Testis (tissue), 2 donors: ENCODE measurements at regions not wholly inside any gene's neighbourhood (a gene's known extent, or its start where the extent isn't known, plus 50 kb on each side); places are given as distances from the start of the nearest gene placed in this dataset.

Experiments used
- DNase-seq: peaks from one replicate; pipeline ENCODE4 v3.0.0-alpha.2; 2019
- H3K27ac ChIP-seq, 2 donors: fragments of 200-600 bp; sonication (generic); one replicate each; pipeline ENCODE4 v1.5.1; 2019
- H3K27me3 ChIP-seq: fragments of 200-600 bp; sonication (generic); one replicate; pipeline ENCODE4 v1.5.1; 2019
- H3K36me3 ChIP-seq: fragments of 200-600 bp; sonication (generic); one replicate; pipeline ENCODE4 v1.5.1; 2017; ENCODE audit warnings: low read depth; ENCODE audit errors: missing control alignments
- H3K4me1 ChIP-seq: fragments of 200-600 bp; sonication (generic); one replicate; pipeline ENCODE4 v1.5.1; 2019
- H3K4me3 ChIP-seq, 2 donors: fragments of 200-600 bp; sonication (generic); one replicate each; pipeline ENCODE4 v1.5.1; 2017 to 2019
- H3K9me3 ChIP-seq: fragments of 200-600 bp; sonication (generic); one replicate; pipeline ENCODE4 v1.5.1; 2017
- POLR2A ChIP-seq: fragments of 450-650 bp; IDR thresholded peaks from one replicate; pipeline ENCODE4 v1.6.1; 2017; ENCODE audit warnings: antibody characterized with exemption, mild to moderate bottlenecking, moderate library complexity
- WGBS, 2 donors: methylation state at CpG; one replicate each; pipeline ENCODE4 v1.1.5; 2018; 5-methylcytosine and 5-hydroxymethylcytosine counted together
- intact Hi-C: fragments of 100-400 bp; cut with DNase I; formaldehyde crosslinking; loops from one replicate; pipeline ENCODE4 v1.15.1; 2023; ENCODE audit warnings: low total_unique reads
- TF ChIP-seq, protein P1 (sequence below), 3 experiments: fragments of 450-650 bp in 2 of 3; fragments of 200-600 bp in 1 of 3; sonication (generic) in 1 of 3; IDR thresholded peaks; one replicate each; pipeline ENCODE4 v1.5.1; 2016 to 2019; ENCODE audit warnings: antibody characterized with exemption in 3 of 3, mild to moderate bottlenecking in 2 of 3, moderate library complexity in 1 of 3

DNA sequence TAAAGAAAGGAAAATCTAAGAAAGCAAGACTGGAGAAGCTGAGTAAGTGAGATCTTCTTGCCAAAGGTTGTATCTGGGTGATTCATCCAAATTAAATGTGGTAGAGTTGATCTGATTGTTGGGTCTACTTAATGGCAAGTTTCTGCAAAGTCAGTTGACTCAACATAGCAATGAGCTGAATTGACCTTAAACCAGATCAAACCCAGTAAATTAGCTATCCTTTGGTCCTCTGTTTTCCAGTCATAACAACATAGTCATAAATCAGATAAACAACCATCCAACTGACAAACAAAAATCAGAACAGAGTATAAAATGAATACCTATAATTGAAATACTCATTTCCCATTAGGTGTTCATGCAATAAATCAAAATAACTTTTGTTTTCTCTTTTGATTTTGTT is 142.6 kb upstream of the CFAP20DC start:
- Histone ChIP-seq H3K4me1 (no peaks in the 10 kb centered on the region), H3K9me3 (no peaks in the 10 kb centered on the region), H3K27ac (no peak overlapping the region), H3K4me3 (no peak overlapping the region), H3K27me3 (no peaks in the 10 kb centered on the region), H3K36me3 (no peaks in the 10 kb centered on the region)
- intact Hi-C loops = no loop called here
- DNase-seq = no peak
- TF ChIP-seq, protein P1, sequence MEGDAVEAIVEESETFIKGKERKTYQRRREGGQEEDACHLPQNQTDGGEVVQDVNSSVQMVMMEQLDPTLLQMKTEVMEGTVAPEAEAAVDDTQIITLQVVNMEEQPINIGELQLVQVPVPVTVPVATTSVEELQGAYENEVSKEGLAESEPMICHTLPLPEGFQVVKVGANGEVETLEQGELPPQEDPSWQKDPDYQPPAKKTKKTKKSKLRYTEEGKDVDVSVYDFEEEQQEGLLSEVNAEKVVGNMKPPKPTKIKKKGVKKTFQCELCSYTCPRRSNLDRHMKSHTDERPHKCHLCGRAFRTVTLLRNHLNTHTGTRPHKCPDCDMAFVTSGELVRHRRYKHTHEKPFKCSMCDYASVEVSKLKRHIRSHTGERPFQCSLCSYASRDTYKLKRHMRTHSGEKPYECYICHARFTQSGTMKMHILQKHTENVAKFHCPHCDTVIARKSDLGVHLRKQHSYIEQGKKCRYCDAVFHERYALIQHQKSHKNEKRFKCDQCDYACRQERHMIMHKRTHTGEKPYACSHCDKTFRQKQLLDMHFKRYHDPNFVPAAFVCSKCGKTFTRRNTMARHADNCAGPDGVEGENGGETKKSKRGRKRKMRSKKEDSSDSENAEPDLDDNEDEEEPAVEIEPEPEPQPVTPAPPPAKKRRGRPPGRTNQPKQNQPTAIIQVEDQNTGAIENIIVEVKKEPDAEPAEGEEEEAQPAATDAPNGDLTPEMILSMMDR (IDR thresholded peaks at IDR 0.05) = no peak
- no peak for TF ChIP-seq POLR2A

DNA sequence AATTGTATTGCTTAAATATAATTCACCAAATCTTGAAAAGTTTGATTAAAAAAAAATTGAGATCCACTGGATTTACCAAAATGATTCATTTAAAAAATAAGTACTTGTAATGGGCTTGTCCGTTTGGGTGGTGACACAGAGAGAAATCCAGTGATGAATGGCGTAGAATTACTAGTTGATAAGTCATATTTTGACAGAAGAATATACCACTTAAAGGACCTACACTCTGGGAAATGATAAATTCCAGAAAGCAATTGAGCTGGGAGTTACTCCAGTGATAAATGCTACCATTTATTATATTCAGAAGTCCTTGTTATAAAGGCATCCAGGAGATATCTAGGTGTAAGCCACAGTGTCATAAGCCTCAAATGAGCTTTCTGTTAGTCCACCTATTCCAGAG is 141.8 kb upstream of the CFAP20DC start:
- no peak for TF ChIP-seq POLR2A
- TF ChIP-seq, protein P1 (IDR thresholded peaks at IDR 0.05) = no peak
- Histone ChIP-seq H3K36me3 (no peaks in the 10 kb centered on the region), H3K9me3 (no peaks in the 10 kb centered on the region), H3K4me3 (no peak overlapping the region), H3K27ac (no peak overlapping the region), H3K4me1 (no peaks in the 10 kb centered on the region), H3K27me3 (no peaks in the 10 kb centered on the region)
- 78 to 88% methylated on average over 2 of the region's 2 CpGs for WGBS, 2 donors
- intact Hi-C loops = no loop called here
- no peak for DNase-seq

DNA sequence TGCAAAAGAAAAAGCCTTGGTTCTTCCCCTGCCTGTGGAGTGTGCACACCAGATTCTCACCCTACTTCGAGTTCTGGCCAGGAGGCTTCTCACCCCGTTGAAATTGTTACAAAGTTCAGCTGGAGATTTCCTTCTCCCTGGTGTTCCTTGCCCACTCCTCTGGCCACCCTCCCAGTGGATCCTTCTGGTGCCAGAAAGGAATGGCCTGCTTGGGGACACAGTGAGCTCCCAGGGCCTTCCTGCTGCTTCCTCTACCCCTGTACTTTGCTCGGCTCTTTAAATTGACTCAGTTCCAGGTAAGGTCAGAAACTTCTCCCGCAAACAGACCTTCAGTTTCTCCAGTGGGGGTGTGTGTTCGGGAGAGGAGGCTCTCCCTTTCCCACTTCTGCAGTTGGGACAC is 140.1 kb upstream of the CFAP20DC start:
- H3K27me3 ChIP-seq = no peaks in the 10 kb centered on the region
- no peaks in the 10 kb centered on the region for H3K9me3 ChIP-seq
- whole genome bisulfite sequencing, 2 donors = 37 to 49% methylated on average over 5 of the region's 5 CpGs
- DNase-seq = no peak
- no peak for TF ChIP-seq POLR2A
- H3K36me3 ChIP-seq = no peaks in the 10 kb centered on the region
- no peaks in the 10 kb centered on the region for H3K4me1 ChIP-seq
- intact Hi-C loops = no loop called here
- H3K27ac ChIP-seq = no peak overlapping the region
- no peak overlapping the region for H3K4me3 ChIP-seq

DNA sequence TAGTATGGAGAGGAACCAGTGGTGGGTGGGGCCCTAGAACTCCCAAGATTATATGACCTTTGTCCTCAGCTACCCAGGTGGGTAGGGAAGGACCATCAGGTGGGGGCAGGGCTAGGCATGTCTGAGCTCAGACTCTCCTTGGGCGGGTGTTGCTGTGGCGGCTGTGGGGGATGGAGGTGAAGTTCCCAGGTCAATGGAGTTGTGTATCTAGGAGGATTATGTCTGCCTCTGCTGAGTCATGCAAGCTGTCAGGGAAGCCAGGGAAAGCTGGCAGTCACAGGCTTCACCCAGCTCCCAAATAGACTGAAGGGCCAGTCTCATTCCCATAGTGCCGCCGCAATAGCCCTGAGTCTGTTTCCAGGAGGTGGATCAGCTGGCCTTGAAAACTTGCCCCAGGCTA is 139.7 kb upstream of the CFAP20DC start:
- no peak overlapping the region for H3K4me3 ChIP-seq
- no peak for DNase-seq
- no peak overlapping the region for H3K27ac ChIP-seq
- no peak for TF ChIP-seq POLR2A
- TF ChIP-seq, protein P1 (IDR thresholded peaks at IDR 0.05) = no peak
- no peaks in the 10 kb centered on the region for H3K27me3 ChIP-seq
- no peaks in the 10 kb centered on the region for H3K9me3 ChIP-seq
- H3K4me1 ChIP-seq = no peaks in the 10 kb centered on the region
- 82 to 87% methylated on average over 4 of the region's 4 CpGs for WGBS, 2 donors
- H3K36me3 ChIP-seq = no peaks in the 10 kb centered on the region
- intact Hi-C loops = no loop called here

DNA sequence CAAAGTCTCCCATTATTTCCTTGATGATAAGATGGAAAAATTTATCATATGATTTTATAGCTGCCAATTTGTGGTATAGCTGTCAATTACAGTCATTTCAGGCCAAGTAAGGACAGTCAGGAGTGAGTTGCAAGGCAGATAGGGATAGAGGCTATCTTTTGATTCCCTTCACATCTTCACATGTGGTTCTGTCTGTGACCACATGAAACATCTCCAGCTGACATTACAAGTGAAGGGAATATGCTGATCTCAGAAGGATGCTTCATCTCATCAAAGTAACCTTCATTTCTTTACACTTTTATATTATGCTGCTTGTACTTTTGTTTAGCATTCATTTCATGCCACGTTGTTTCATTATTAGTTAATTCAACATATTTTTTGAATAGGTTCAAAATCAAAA is 136.9 kb upstream of the CFAP20DC start:
- H3K36me3 ChIP-seq = no peaks in the 10 kb centered on the region
- no peak for DNase-seq
- H3K4me3 ChIP-seq = no peak overlapping the region
- intact Hi-C loops = no loop called here
- no peaks in the 10 kb centered on the region for H3K4me1 ChIP-seq
- H3K27me3 ChIP-seq = no peaks in the 10 kb centered on the region
- WGBS, 2 donors = 75 to 78% methylated on average over 1 of the region's 1 CpG
- H3K9me3 ChIP-seq = no peaks in the 10 kb centered on the region
- TF ChIP-seq POLR2A = no peak
- no peak overlapping the region for H3K27ac ChIP-seq

DNA sequence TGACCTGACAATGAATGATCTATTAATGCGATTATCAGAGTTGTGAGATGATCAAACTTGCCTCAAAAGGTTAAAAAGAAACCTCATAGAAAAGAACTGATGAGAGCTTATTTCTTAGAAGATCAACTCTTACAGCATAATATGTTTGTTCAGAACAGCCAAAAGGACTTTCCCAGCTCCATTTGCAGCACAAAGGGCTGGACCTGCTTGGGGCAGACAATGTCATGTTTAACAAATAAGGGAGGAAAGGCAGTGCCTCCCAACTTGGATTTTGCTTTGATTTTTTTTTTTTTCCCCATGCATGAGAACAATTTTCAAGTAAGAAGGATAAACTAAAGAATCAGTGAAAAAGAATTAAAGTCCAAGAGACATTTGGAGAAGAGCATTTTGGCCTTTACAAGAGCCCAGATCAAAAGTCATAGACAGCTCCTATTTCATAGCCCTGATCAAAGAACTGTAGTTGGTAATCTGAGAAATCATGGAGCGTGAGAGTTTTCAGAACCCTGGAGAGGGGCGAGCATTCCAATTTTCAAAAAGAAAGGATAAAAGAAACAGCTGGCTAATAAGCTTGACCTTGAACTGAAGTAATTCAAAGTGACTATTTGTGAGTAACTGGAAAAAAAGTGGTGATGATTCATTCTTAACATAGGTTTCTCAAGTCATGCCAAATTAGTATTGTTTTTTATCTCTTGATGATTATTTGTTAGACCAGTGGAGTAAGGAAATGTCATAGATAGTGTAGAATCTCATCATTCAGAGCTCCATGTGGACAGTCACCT is 136.0 kb upstream of the CFAP20DC start:
- Histone ChIP-seq H3K4me1 (no peaks in the 10 kb centered on the region), H3K9me3 (no peaks in the 10 kb centered on the region), H3K36me3 (no peaks in the 10 kb centered on the region), H3K4me3 (no peak overlapping the region), H3K27ac (no peak overlapping the region), H3K27me3 (no peaks in the 10 kb centered on the region)
- WGBS, 2 donors = 60 to 66% methylated on average over 3 of the region's 3 CpGs
- TF ChIP-seq, protein P1 (IDR thresholded peaks at IDR 0.05) = no peak
- TF ChIP-seq POLR2A = no peak
- no peak for DNase-seq
- intact Hi-C loops = no loop called here
